DND-41 (cell line): ENCODE measurements at regions not wholly inside any gene's neighbourhood (a gene's known extent, or its start where the extent isn't known, plus 50 kb on each side); places are given as distances from the start of the nearest gene placed in this dataset.

Source experiments
- ATAC-seq: fragments of 200-7000 bp; cut with Tn5 transposase; 3 replicates; pipeline ENCODE4 v1.9.1; 2021; ENCODE audit warnings: low read depth; ENCODE audit not compliant: insufficient read depth
- DNase-seq: peaks from one replicate; pipeline ENCODE4 v3.0.0-alpha.2; 2020
- H2AFZ ChIP-seq: 2 replicates; pipeline ENCODE4 v1.6.0; 2012; ENCODE audit warnings: low read depth, low read length
- H3K27ac ChIP-seq: 2 replicates; pipeline ENCODE4 v1.5.1; 2012; ENCODE audit warnings: low read length, inconsistent platforms
- H3K27me3 ChIP-seq: fragments of 200-600 bp; sonication (generic); 2 replicates; pipeline ENCODE4 v1.6.0; 2012; ENCODE audit warnings: low read length, mild to moderate bottlenecking, inconsistent platforms; ENCODE audit not compliant: insufficient read depth, poor library complexity
- H3K36me3 ChIP-seq: 2 replicates; pipeline ENCODE4 v1.5.1; 2012; ENCODE audit warnings: low read length, inconsistent platforms; ENCODE audit not compliant: insufficient read depth
- H3K4me1 ChIP-seq: 2 replicates; pipeline ENCODE4 v1.5.1; 2012; ENCODE audit warnings: mild to moderate bottlenecking, low read length; ENCODE audit not compliant: insufficient read depth
- H3K4me2 ChIP-seq: 2 replicates; pipeline ENCODE4 v1.6.0; 2012; ENCODE audit warnings: mild to moderate bottlenecking, moderate library complexity, low read length, inconsistent platforms; ENCODE audit not compliant: insufficient read depth
- H3K4me3 ChIP-seq, 2 experiments: fragments of 200-600 bp in 1 of 2; shearing (Covaris generic) in 1 of 2; 2 replicates each; pipeline ENCODE4 v1.5.1; 2012 to 2016; ENCODE audit warnings: inconsistent platforms in 2 of 2, low read length in 2 of 2, mild to moderate bottlenecking in 2 of 2, low read depth in 1 of 2, moderate library complexity in 1 of 2
- H3K79me2 ChIP-seq: 2 replicates; pipeline ENCODE4 v1.6.0; 2012; ENCODE audit warnings: low read length, inconsistent platforms; ENCODE audit not compliant: insufficient read depth
- H3K9ac ChIP-seq: 2 replicates; pipeline ENCODE4 v1.6.0; 2012; ENCODE audit warnings: low read depth, mild to moderate bottlenecking, inconsistent platforms, low read length, moderate library complexity
- H3K9me3 ChIP-seq: 2 replicates; pipeline ENCODE4 v1.5.1; 2012; ENCODE audit warnings: low read length, moderate library complexity, mild to moderate bottlenecking, inconsistent platforms; ENCODE audit not compliant: insufficient read depth, severe bottlenecking
- H4K20me1 ChIP-seq: 2 replicates; pipeline ENCODE4 v1.6.0; 2012; ENCODE audit warnings: low read length; ENCODE audit not compliant: insufficient read depth
- CTCF ChIP-seq: IDR thresholded peaks from 2 replicates; pipeline ENCODE4 v1.5.1; 2012; ENCODE audit warnings: borderline replicate concordance, low read length, moderate library complexity, mild to moderate bottlenecking; ENCODE audit not compliant: poor library complexity, severe bottlenecking; ENCODE audit errors: extremely low read depth
- EZH2 ChIP-seq: IDR thresholded peaks from 3 replicates; pipeline ENCODE4 v1.6.1; 2012; ENCODE audit warnings: borderline replicate concordance, low read depth, mild to moderate bottlenecking, moderate library complexity, low read length, inconsistent platforms; ENCODE audit not compliant: severe bottlenecking

- Histone ChIP-seq H3K9ac (no peak overlapping the region), H3K4me2 (no peak overlapping the region), H3K4me3 (no peak overlapping the region), H3K79me2 (no peaks in the 10 kb centered on the region), H3K4me1 (no peaks in the 10 kb centered on the region), H4K20me1 (no peaks in the 10 kb centered on the region), H3K9me3 (no peaks in the 10 kb centered on the region), H3K27me3 (no peaks in the 10 kb centered on the region), H2AFZ (no peak overlapping the region), H3K27ac (no peak overlapping the region), H3K36me3 (no peaks in the 10 kb centered on the region)
- ATAC-seq (no peak), DNase-seq (no peak)
- TF ChIP-seq EZH2 (no peak), CTCF (no peak)
Observed at GRCh38 chr2:144275340-144275739, 244.6 kb downstream of the ZEB2 start.

- no peak overlapping the region for H2AFZ ChIP-seq
- TF ChIP-seq CTCF, result no peak
- no peak for TF ChIP-seq EZH2
- no peak overlapping the region for H3K4me2 ChIP-seq
- H3K36me3 ChIP-seq, result no peaks in the 10 kb centered on the region
- no peaks in the 10 kb centered on the region for H3K79me2 ChIP-seq
- no peak overlapping the region for H3K4me3 ChIP-seq
- H3K4me1 ChIP-seq, result no peaks in the 10 kb centered on the region
- H3K27ac ChIP-seq, result no peak overlapping the region
- no peaks in the 10 kb centered on the region for H3K9me3 ChIP-seq
- ATAC-seq, result no peak
- DNase-seq, result no peak
- H4K20me1 ChIP-seq, result no peaks in the 10 kb centered on the region
- no peaks in the 10 kb centered on the region for H3K27me3 ChIP-seq
- H3K9ac ChIP-seq, result no peak overlapping the region
Observed at GRCh38 chr2:144274131-144274530, 245.8 kb downstream of the ZEB2 start.

GRCh38 chr2:144270951-144271350 is 249.0 kb downstream of the ZEB2 start:
- DNase-seq (no peak), ATAC-seq (no peak)
- H4K20me1 ChIP-seq, result no peaks in the 10 kb centered on the region
- H3K9me3 ChIP-seq, result no peaks in the 10 kb centered on the region
- no peak overlapping the region for H3K4me2 ChIP-seq
- no peak overlapping the region for H2AFZ ChIP-seq
- H3K27ac ChIP-seq, result no peak overlapping the region
- H3K4me3 ChIP-seq, result no peak overlapping the region
- H3K79me2 ChIP-seq, result no peaks in the 10 kb centered on the region
- no peaks in the 10 kb centered on the region for H3K36me3 ChIP-seq
- no peak overlapping the region for H3K9ac ChIP-seq
- no peaks in the 10 kb centered on the region for H3K27me3 ChIP-seq
- no peak for TF ChIP-seq CTCF
- no peak for TF ChIP-seq EZH2
- no peaks in the 10 kb centered on the region for H3K4me1 ChIP-seq
